HepG2 (cell line): ENCODE measurements at regions not wholly inside any gene's neighbourhood (a gene's known extent, or its start where the extent isn't known, plus 50 kb on each side); places are given as distances from the start of the nearest gene placed in this dataset.

Experiments used
- FOXK1 ChIP-seq: sonication (generic); formaldehyde crosslinking; IDR thresholded peaks from 2 replicates; pipeline ENCODE4 v1.4.0; 2020; ENCODE audit warnings: low read depth, missing genetic modification reagents, borderline replicate concordance
- HNF4G ChIP-seq, 2 experiments: sonication (generic) in 1 of 2; formaldehyde crosslinking in 1 of 2; IDR thresholded peaks; 2 replicates each; pipeline versions ENCODE4 v1.4.0 to v1.6.1; 2011 to 2020; ENCODE audit warnings: borderline replicate concordance in 2 of 2, low read depth in 2 of 2, mild to moderate bottlenecking in 2 of 2, low read length in 1 of 2, missing genetic modification reagents in 1 of 2, moderate library complexity in 1 of 2
- NRL ChIP-seq: sonication (generic); formaldehyde crosslinking; IDR thresholded peaks from 2 replicates; pipeline ENCODE4 v1.5.0; 2020; ENCODE audit warnings: missing genetic modification reagents, mild to moderate bottlenecking, moderate library complexity, borderline replicate concordance
- PAXIP1 ChIP-seq: sonication (generic); formaldehyde crosslinking; conservative IDR thresholded peaks from 2 replicates; pipeline ENCODE4 v1.4.0; 2020; ENCODE audit warnings: mild to moderate bottlenecking, missing genetic modification reagents, moderate library complexity
- PHF8 ChIP-seq: sonication (generic); formaldehyde crosslinking; IDR thresholded peaks from 2 replicates; pipeline ENCODE4 v1.5.0; 2020; ENCODE audit warnings: missing genetic modification reagents
- ZBTB25 ChIP-seq: IDR thresholded peaks from 2 replicates; pipeline ENCODE4 v1.6.1; 2018; ENCODE audit warnings: missing genetic modification reagents
- ZBTB46 ChIP-seq: sonication (generic); formaldehyde crosslinking; IDR thresholded peaks from 2 replicates; pipeline ENCODE4 v1.4.0; 2020; ENCODE audit warnings: mild to moderate bottlenecking, missing genetic modification reagents, borderline replicate concordance
- ZBTB7B ChIP-seq: sonication (generic); formaldehyde crosslinking; IDR thresholded peaks from 2 replicates; pipeline ENCODE4 v1.4.0; 2020; ENCODE audit warnings: missing genetic modification reagents
- ZNF17 ChIP-seq: sonication (generic); formaldehyde crosslinking; IDR thresholded peaks from 2 replicates; pipeline ENCODE4 v1.5.0; 2020; ENCODE audit warnings: mild to moderate bottlenecking, missing genetic modification reagents
- ZNF263 ChIP-seq: sonication (generic); formaldehyde crosslinking; IDR thresholded peaks from 2 replicates; pipeline ENCODE4 v1.4.0; 2020; ENCODE audit warnings: missing genetic modification reagents
- ZNF530 ChIP-seq: sonication (generic); formaldehyde crosslinking; IDR thresholded peaks from 2 replicates; pipeline ENCODE4 v1.5.0; 2020; ENCODE audit warnings: low read depth, mild to moderate bottlenecking, missing genetic modification reagents
- ZNF574 ChIP-seq: sonication (generic); formaldehyde crosslinking; IDR thresholded peaks from 2 replicates; pipeline ENCODE4 v1.4.0; 2020; ENCODE audit warnings: missing genetic modification reagents
- ZNF878 ChIP-seq: sonication (generic); formaldehyde crosslinking; IDR thresholded peaks from 2 replicates; pipeline ENCODE4 v1.8.1; 2023; ENCODE audit warnings: mild to moderate bottlenecking, missing genetic modification reagents, moderate library complexity
- ZSCAN25 ChIP-seq: sonication (generic); formaldehyde crosslinking; IDR thresholded peaks from 2 replicates; pipeline ENCODE4 v1.8.0; 2022; ENCODE audit warnings: mild to moderate bottlenecking, missing genetic modification reagents

- TF ChIP-seq ZNF574: peak; percentile 20; the same call in 1 of the 2 replicates
- 0 out of 2 replicates have a peak, but pooled peaks have one; percentile 18 for TF ChIP-seq FOXK1 (CRISPR knock-in tag)
- peak; percentile 88 for TF ChIP-seq ZNF530 (CRISPR knock-in tag)
- peak; percentile 71; the same call in 1 of the 2 replicates for TF ChIP-seq HNF4G (IDR thresholded peaks at IDR 0.05; ENCODE audit: borderline replicate concordance, low read depth, low read length)
- peak; percentile 67; the same call in 1 of the 2 replicates for TF ChIP-seq HNF4G (CRISPR knock-in tag; IDR thresholded peaks at IDR 0.05; ENCODE audit: borderline replicate concordance, low read depth)
- no peak for TF ChIP-seq ZBTB25 (CRISPR knock-in tag)
- TF ChIP-seq NRL (CRISPR knock-in tag): peak; percentile 28; the same call in 1 of the 2 replicates
- 0 out of 2 replicates have a peak, but pooled peaks have one; percentile 11 for TF ChIP-seq ZBTB7B
- TF ChIP-seq PHF8: 0 out of 2 replicates have a peak, but pooled peaks have one; percentile 18
- TF ChIP-seq ZNF17 (CRISPR knock-in tag): no peak
- TF ChIP-seq ZNF263 (CRISPR knock-in tag): peak; percentile 96
- peak; percentile 59 for TF ChIP-seq PAXIP1 (CRISPR knock-in tag)
- TF ChIP-seq ZBTB46 (CRISPR knock-in tag): no peak
- TF ChIP-seq ZNF878 (CRISPR knock-in tag): no peak
- TF ChIP-seq ZSCAN25 (CRISPR knock-in tag): peak; percentile 73; the same call in 1 of the 2 replicates
Observed at GRCh38 chr6:186340-186965, 105.8 kb upstream of the DUSP22 start (continued).
